Ascending aorta (tissue), 2 donors: ENCODE measurements at regions not wholly inside any gene's neighbourhood (a gene's known extent, or its start where the extent isn't known, plus 50 kb on each side); places are given as distances from the start of the nearest gene placed in this dataset.
"Not testable (repeated sequence)": the region's sequence is repeated elsewhere in the genome, so short reads cannot be mapped to it uniquely, and the experiment has no call there.

Experiments used
- DNase-seq, 2 donors: peaks; one replicate each; pipeline ENCODE4 v3.0.0-alpha.2; 2019; ENCODE audit warnings: low spot score in 2 of 2
- H3K27ac ChIP-seq, 2 donors: fragments of 200-600 bp; sonication (generic); one replicate each; pipeline ENCODE4 v1.5.1; 2016 to 2017; ENCODE audit warnings: mild to moderate bottlenecking in 1 of 2
- H3K27me3 ChIP-seq: fragments of 200-600 bp; sonication (generic); one replicate; pipeline ENCODE4 v1.5.1; 2017
- H3K36me3 ChIP-seq, 2 donors: fragments of 200-600 bp; sonication (generic); one replicate each; pipeline ENCODE4 v1.5.1; 2016
- H3K4me1 ChIP-seq, 2 donors: fragments of 200-600 bp; sonication (generic); one replicate each; pipeline ENCODE4 v1.5.1; 2016 to 2017; ENCODE audit warnings: mild to moderate bottlenecking in 1 of 2
- H3K4me3 ChIP-seq, 2 donors: fragments of 200-600 bp; sonication (generic); one replicate each; pipeline ENCODE4 v1.5.1; 2016 to 2017; ENCODE audit warnings: mild to moderate bottlenecking in 1 of 2
- H3K9me3 ChIP-seq, 2 donors: fragments of 200-600 bp; sonication (generic); one replicate each; pipeline ENCODE4 v1.5.1; 2016
- intact Hi-C: fragments of 100-400 bp; cut with DNase I; formaldehyde crosslinking; loops from one replicate; pipeline ENCODE4 v1.15.1; 2023
- TF ChIP-seq, protein P1 (sequence below), 3 experiments: fragments of 200-600 bp in 2 of 3; fragments of 450-650 bp in 1 of 3; sonication (generic) in 2 of 3; IDR thresholded peaks; one replicate each; pipeline ENCODE4 v1.5.1; 2016 to 2019; ENCODE audit warnings: antibody characterized with exemption in 3 of 3, mild to moderate bottlenecking in 1 of 3, moderate library complexity in 1 of 3

DNA sequence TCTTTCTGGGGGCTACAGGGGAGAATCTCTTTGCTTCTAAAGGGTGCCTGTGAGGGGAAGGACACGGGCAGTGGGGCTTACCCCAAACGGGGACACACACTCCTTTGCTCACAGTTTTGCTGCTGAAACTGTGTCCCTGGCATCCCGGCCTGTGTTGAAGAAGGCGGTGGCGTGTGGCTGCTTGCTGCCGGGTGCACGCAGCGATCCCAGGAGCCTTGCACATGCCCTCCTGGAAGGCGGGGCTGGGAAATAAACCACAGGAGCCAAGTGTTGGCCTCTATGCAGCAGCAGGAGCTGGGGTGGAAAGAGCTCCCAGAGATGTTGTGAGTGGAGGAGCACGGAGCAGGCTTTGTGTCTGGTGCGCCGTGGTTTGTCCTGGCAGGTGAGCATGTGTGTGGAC is 131.0 kb upstream of the CIBAR2 start:
- Histone ChIP-seq H3K27ac (no peak overlapping the region), H3K4me3 (no peak overlapping the region), H3K36me3 (no peaks in the 10 kb centered on the region), H3K4me1 (peaks cover 2 to 7% of the 10 kb centered on the region in 2 donors), H3K27me3 (no peaks in the 10 kb centered on the region), H3K9me3 (no peaks in the 10 kb centered on the region)
- TF ChIP-seq, protein P1, sequence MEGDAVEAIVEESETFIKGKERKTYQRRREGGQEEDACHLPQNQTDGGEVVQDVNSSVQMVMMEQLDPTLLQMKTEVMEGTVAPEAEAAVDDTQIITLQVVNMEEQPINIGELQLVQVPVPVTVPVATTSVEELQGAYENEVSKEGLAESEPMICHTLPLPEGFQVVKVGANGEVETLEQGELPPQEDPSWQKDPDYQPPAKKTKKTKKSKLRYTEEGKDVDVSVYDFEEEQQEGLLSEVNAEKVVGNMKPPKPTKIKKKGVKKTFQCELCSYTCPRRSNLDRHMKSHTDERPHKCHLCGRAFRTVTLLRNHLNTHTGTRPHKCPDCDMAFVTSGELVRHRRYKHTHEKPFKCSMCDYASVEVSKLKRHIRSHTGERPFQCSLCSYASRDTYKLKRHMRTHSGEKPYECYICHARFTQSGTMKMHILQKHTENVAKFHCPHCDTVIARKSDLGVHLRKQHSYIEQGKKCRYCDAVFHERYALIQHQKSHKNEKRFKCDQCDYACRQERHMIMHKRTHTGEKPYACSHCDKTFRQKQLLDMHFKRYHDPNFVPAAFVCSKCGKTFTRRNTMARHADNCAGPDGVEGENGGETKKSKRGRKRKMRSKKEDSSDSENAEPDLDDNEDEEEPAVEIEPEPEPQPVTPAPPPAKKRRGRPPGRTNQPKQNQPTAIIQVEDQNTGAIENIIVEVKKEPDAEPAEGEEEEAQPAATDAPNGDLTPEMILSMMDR (IDR thresholded peaks at IDR 0.05): no peak
- intact Hi-C loops: no loop called here
- no peak for DNase-seq

DNA sequence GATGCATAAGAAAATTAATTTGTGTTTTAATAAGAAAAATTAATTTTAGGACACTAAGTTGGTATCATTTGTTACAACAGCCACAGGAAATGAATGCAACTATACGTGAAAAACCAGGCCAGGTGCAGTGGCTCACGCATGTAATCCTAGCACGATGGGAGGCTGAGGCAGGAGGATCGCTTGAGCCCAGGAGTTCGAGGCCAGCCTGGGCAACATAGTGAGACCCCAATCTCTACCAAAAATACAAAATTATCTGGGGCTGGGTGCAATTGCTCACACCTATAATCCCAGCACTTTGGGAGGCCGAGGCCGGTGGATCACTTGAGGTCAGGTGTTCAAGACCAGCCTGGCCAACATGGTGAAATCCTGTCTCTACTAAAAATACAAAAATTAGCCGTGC is 132.2 kb upstream of the CIBAR2 start:
- intact Hi-C loops, H3K36me3 ChIP-seq, H3K4me1 ChIP-seq, H3K27ac ChIP-seq, H3K27me3 ChIP-seq, H3K4me3 ChIP-seq, DNase-seq, H3K9me3 ChIP-seq: not testable (repeated sequence)

DNA sequence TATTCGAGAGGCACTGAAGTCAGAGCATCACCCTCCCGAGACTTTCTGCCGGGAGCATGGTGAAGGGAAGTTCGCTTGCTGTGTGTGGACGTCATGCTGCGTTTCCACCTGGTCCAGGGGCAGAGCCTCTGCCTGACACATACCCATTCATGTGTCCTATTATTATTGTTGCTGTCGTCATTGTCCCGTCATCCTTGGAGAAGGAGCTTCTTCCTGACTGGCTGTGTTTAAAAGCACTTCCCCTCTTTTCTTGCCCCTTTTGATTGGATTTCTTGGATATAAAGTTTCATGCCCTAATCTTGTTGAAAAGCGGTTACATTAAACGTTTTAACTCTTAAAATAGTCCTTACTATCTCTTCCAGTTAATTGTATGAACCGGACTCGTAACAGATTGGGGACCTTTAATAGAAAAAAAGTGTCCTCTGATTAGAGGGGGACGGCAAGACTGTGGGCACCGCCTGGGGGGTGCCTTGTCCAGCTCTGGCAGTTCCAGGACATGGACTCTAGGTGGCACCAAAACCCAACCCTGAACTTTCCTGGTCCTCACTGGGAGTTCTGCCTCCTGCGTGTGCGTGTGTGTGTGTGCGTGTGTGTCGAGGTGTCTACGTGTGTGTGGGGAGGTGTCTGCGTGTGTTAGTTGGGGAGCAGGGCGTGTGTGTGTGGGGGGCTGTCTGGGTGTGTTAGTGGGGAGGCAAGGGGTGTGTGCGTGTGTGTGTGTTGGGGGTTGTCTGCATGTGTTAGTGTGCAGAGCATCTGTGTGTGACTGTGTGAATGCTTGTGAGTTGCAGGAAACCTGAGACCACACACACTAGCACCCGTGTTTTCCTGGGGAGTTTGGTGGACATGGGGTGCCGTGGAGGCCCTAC is 133.3 kb upstream of the CIBAR2 start:
- H3K27ac ChIP-seq: no peak overlapping the region

DNA sequence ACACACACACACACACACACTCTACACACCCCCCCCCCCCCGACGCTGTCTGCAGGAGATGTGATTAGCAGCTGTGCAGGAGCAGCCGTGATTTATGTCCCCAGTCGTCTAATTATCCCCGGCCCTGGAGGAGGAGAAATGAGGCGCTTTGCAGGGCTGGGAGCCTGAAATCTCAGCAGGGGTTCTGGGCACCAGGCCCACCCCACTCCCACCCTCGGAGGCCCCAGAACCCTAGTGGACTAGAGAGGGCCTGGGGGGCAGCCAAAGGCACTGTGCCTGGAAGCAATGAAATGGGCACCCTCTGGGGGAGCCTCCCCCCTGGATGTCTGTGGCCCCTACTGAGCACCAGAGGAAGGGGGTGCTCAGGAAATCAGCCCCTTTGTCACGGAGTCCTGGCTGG is 134.2 kb upstream of the CIBAR2 start:
- intact Hi-C loops: loop anchor here (5.0 kb wide), 1 partner anchor 129 kb away; no protein-coding TSS in a partner anchor
- Histone ChIP-seq H3K9me3 (no peaks in the 10 kb centered on the region), H3K27me3 (no peaks in the 10 kb centered on the region), H3K27ac (no peak overlapping the region), H3K4me1 (peaks cover 0 to 3% of the 10 kb centered on the region in 2 donors), H3K4me3 (no peak overlapping the region), H3K36me3 (no peaks in the 10 kb centered on the region)
- no peak for DNase-seq
- TF ChIP-seq, protein P1 (IDR thresholded peaks at IDR 0.05): no peak

More for the DNA sequence above, 133.3 kb upstream of the CIBAR2 start:
- peak in 1 of 2 donors; percentile 72 for DNase-seq
- TF ChIP-seq, protein P1 (IDR thresholded peaks at IDR 0.05): peak; percentile 72 to 95 (median 93)
- Histone ChIP-seq H3K36me3 (no peaks in the 10 kb centered on the region), H3K27me3 (no peaks in the 10 kb centered on the region), H3K9me3 (no peaks in the 10 kb centered on the region), H3K4me1 (peaks cover 0 to 3% of the 10 kb centered on the region in 2 donors), H3K4me3 (no peak overlapping the region)
- intact Hi-C loops: loop anchor here (5.0 kb wide), 1 partner anchor 128 kb away; no protein-coding TSS in a partner anchor

GRCh38 chr16:85246973-85247372 is 134.7 kb upstream of the CIBAR2 start:
- Histone ChIP-seq H3K9me3 (no peaks in the 10 kb centered on the region), H3K4me3 (no peak overlapping the region), H3K4me1 (peaks cover 0 to 3% of the 10 kb centered on the region in 2 donors), H3K27me3 (no peaks in the 10 kb centered on the region), H3K27ac (no peak overlapping the region), H3K36me3 (no peaks in the 10 kb centered on the region)
- DNase-seq: no peak
- intact Hi-C loops: loop anchor here (5.0 kb wide), 1 partner anchor 130 kb away; no protein-coding TSS in a partner anchor
- TF ChIP-seq, protein P1 (IDR thresholded peaks at IDR 0.05): no peak

DNA sequence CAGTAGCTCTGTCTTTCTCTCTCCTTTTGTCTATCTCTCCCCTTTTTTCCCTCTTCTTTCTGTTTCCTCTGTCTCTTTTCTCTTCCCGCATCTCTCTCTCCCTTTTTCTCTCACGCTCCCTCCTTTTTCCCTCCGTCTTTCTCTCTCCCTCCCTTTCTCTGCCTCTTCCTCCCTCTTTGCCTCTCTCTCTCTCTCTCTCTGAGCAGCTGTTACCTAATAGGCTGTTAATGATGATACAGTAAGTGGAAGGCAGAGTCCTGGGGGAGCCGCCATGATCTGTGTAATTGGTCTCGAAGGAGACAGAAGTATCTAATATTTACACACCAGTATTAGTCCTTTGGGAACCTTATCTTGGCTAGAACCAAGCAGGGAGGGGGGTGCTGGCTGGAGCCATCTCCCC is 136.1 kb upstream of the CIBAR2 start:
- H3K27ac ChIP-seq: no peak overlapping the region
- DNase-seq: no peak
- H3K4me3 ChIP-seq: no peak overlapping the region
- peaks cover 0 to 3% of the 10 kb centered on the region in 2 donors for H3K4me1 ChIP-seq
- TF ChIP-seq, protein P1 (IDR thresholded peaks at IDR 0.05): no peak
- intact Hi-C loops: loop anchor here (5.0 kb wide), 1 partner anchor 131 kb away; no protein-coding TSS in a partner anchor
- no peaks in the 10 kb centered on the region for H3K9me3 ChIP-seq
- H3K27me3 ChIP-seq: no peaks in the 10 kb centered on the region
- H3K36me3 ChIP-seq: no peaks in the 10 kb centered on the region
